Parathyroid adenoma (tissue), 2 donors: ENCODE measurements at regions not wholly inside any gene's neighbourhood (a gene's known extent, or its start where the extent isn't known, plus 50 kb on each side); places are given as distances from the start of the nearest gene placed in this dataset.
"Not testable (repeated sequence)": the region's sequence is repeated elsewhere in the genome, so short reads cannot be mapped to it uniquely, and the experiment has no call there.

Source experiments
- H2AFZ ChIP-seq: fragments of 300-600 bp; sonication (generic); one replicate; pipeline ENCODE4 v1.7.0; 2017; ENCODE audit warnings: antibody characterized with exemption, mild to moderate bottlenecking
- H3K27ac ChIP-seq: fragments of 300-600 bp; sonication (generic); one replicate; pipeline ENCODE4 v1.7.0; 2017
- H3K27me3 ChIP-seq: fragments of 300-600 bp; sonication (generic); one replicate; pipeline ENCODE4 v1.7.0; 2017; ENCODE audit warnings: low read length; ENCODE audit not compliant: control insufficient read depth, insufficient read depth
- H3K36me3 ChIP-seq: fragments of 300-600 bp; sonication (generic); one replicate; pipeline ENCODE4 v1.7.0; 2017; ENCODE audit warnings: low read length; ENCODE audit not compliant: control insufficient read depth, insufficient read depth
- H3K4me1 ChIP-seq: fragments of 300-600 bp; sonication (generic); one replicate; pipeline ENCODE4 v1.7.0; 2017; ENCODE audit warnings: control low read depth
- H3K4me2 ChIP-seq: fragments of 300-600 bp; sonication (generic); one replicate; pipeline ENCODE4 v1.7.0; 2017; ENCODE audit warnings: low read length
- H3K4me3 ChIP-seq: fragments of 300-600 bp; sonication (generic); one replicate; pipeline ENCODE4 v1.7.0; 2017; ENCODE audit warnings: low read depth, low read length
- H3K79me2 ChIP-seq: fragments of 300-600 bp; sonication (generic); one replicate; pipeline ENCODE4 v1.7.0; 2017; ENCODE audit warnings: control low read depth
- H3K9ac ChIP-seq: fragments of 300-600 bp; sonication (generic); one replicate; pipeline ENCODE4 v1.7.0; 2017; ENCODE audit warnings: mild to moderate bottlenecking
- H3K9me3 ChIP-seq: fragments of 300-600 bp; sonication (generic); one replicate; pipeline ENCODE4 v1.7.0; 2017; ENCODE audit warnings: low read length; ENCODE audit not compliant: control insufficient read depth
- TF ChIP-seq, protein P1 (sequence below): fragments of 300-600 bp; sonication (generic); IDR thresholded peaks from one replicate; pipeline ENCODE4 v1.7.0; 2017; ENCODE audit warnings: antibody characterized with exemption, mild to moderate bottlenecking
- donor health status: primary hyperparathyroidism.

DNA sequence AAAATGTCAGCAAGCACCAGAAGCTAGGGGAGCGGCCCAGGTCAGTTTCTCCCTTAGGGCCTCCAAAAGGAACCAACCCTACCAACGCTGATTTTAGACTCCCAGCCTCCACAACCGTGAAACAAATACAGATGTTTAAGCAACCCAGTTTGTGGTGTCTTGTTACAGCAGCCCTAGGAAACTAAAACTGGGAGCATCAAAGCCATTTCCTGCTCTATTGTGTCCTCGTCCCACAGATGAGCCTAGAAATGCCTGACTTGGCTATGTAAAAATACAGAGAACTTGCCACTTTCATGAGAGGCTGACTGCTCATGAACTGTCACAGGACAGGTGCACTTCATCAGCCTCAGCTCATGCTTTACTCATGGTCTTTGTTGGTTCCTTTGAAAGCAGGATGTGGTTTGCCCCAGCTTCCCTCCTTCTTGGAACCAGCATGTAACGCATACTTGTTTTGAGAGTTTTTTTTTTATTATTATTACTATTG, 97.6 kb upstream of the SLC39A10 start:
- no peaks in the 10 kb centered on the region for H3K27me3 ChIP-seq
- H3K79me2 ChIP-seq = no peaks in the 10 kb centered on the region
- no peaks in the 10 kb centered on the region for H3K4me1 ChIP-seq
- H3K4me3 ChIP-seq = no peak overlapping the region
- TF ChIP-seq, protein P1, sequence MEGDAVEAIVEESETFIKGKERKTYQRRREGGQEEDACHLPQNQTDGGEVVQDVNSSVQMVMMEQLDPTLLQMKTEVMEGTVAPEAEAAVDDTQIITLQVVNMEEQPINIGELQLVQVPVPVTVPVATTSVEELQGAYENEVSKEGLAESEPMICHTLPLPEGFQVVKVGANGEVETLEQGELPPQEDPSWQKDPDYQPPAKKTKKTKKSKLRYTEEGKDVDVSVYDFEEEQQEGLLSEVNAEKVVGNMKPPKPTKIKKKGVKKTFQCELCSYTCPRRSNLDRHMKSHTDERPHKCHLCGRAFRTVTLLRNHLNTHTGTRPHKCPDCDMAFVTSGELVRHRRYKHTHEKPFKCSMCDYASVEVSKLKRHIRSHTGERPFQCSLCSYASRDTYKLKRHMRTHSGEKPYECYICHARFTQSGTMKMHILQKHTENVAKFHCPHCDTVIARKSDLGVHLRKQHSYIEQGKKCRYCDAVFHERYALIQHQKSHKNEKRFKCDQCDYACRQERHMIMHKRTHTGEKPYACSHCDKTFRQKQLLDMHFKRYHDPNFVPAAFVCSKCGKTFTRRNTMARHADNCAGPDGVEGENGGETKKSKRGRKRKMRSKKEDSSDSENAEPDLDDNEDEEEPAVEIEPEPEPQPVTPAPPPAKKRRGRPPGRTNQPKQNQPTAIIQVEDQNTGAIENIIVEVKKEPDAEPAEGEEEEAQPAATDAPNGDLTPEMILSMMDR = no peak
- H3K36me3 ChIP-seq = no peaks in the 10 kb centered on the region
- H3K4me2 ChIP-seq = no peak overlapping the region
- no peak overlapping the region for H3K9ac ChIP-seq
- H3K27ac ChIP-seq = no peak overlapping the region
- H2AFZ ChIP-seq = no peak overlapping the region
- H3K9me3 ChIP-seq = no peaks in the 10 kb centered on the region

DNA sequence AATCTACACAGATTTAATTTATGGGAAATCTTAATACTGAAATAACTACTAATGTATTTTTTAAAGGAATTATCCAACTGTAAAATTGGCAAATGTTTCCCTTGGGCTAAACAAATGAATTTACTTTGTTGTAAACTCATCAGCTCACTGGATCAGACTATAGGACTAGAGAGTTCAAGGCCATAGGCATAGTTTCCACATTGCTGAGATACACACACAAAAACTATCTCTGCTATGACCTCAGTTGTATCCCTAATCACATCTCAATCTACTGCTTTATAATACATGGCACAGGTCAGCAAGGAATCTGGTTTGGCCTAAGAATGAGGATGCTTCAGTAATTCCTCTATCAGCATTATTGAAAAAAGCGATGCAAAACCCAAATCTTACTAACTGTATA, 101.1 kb upstream of the SLC39A10 start:
- TF ChIP-seq, protein P1 = no peak

DNA sequence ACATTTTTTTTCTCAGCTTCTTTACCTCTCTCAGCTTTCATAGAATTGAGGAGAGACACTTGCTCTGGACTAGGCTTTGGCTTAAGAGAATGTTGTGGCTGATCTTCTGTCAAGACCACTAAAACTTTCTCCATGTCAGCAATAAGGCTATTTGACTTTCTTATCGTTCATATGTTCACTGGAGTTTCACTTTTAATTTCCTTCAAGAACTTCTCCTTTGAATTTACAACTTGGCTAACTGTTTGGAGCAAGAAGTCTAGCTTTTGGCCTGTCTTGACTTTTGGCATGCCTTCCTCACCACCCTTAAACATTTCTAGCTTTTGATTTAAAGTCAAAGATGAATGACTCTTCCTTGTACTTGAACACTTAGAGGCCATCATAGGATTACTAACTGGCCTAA, 104.4 kb upstream of the SLC39A10 start:
- H3K9me3 ChIP-seq = no peaks in the 10 kb centered on the region
- H3K9ac ChIP-seq = no peak overlapping the region
- H3K4me3 ChIP-seq = no peak overlapping the region
- H3K27ac ChIP-seq = no peak overlapping the region
- TF ChIP-seq, protein P1 = no peak
- H3K4me1 ChIP-seq = no peaks in the 10 kb centered on the region
- H3K36me3 ChIP-seq = no peaks in the 10 kb centered on the region
- no peak overlapping the region for H3K4me2 ChIP-seq
- H3K79me2 ChIP-seq = no peaks in the 10 kb centered on the region
- H2AFZ ChIP-seq = no peak overlapping the region
- no peaks in the 10 kb centered on the region for H3K27me3 ChIP-seq

More for the DNA sequence above, 101.1 kb upstream of the SLC39A10 start:
- Histone ChIP-seq H3K4me1 (no peaks in the 10 kb centered on the region), H2AFZ (no peak overlapping the region), H3K9me3 (no peaks in the 10 kb centered on the region), H3K27me3 (no peaks in the 10 kb centered on the region), H3K4me2 (no peak overlapping the region), H3K4me3 (no peak overlapping the region), H3K9ac (no peak overlapping the region), H3K36me3 (no peaks in the 10 kb centered on the region), H3K79me2 (no peaks in the 10 kb centered on the region), H3K27ac (no peak overlapping the region)

DNA sequence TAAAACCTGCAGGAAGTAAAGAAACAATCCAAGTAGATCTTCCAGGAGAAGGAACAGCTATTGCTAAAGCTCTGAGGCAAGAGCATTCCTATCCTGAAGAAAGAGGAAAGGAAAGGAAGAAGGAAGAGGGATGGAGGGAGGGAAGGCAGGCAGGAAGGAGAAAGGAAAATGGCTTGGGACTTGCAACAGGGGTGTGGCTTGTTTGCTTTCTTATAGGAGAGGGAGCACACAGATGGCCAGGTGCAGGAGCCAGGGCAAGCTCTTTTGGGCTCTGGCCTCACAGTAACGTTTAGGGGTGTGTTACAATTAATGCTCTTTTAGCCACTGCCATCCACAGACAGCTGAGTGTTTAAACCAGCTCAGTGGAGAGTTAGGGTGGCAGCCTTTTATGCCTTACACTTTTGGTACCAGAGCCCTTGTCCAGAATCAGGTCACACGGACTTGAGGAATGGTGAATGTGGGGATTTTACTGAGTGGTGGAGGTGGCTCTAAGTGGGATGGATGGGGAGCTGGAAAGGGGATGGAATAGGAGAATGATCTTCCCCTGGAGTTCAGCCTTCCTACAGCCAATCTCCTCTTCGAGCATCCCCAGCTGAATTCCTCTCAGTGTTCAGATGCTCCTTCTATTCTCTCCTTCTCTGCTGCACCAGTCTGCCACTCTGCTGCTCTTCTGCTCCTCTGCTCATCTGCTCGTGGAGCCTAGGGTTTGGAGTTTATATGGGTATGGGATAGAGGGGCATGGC, 108.7 kb upstream of the SLC39A10 start:
- Histone ChIP-seq H3K4me1 (no peaks in the 10 kb centered on the region), H3K27ac (no peak overlapping the region), H3K4me2 (no peak overlapping the region), H3K9ac (no peak overlapping the region), H3K27me3 (no peaks in the 10 kb centered on the region), H3K9me3 (no peaks in the 10 kb centered on the region), H3K4me3 (no peak overlapping the region), H2AFZ (no peak overlapping the region), H3K36me3 (no peaks in the 10 kb centered on the region), H3K79me2 (no peaks in the 10 kb centered on the region)
- TF ChIP-seq, protein P1 = no peak

DNA sequence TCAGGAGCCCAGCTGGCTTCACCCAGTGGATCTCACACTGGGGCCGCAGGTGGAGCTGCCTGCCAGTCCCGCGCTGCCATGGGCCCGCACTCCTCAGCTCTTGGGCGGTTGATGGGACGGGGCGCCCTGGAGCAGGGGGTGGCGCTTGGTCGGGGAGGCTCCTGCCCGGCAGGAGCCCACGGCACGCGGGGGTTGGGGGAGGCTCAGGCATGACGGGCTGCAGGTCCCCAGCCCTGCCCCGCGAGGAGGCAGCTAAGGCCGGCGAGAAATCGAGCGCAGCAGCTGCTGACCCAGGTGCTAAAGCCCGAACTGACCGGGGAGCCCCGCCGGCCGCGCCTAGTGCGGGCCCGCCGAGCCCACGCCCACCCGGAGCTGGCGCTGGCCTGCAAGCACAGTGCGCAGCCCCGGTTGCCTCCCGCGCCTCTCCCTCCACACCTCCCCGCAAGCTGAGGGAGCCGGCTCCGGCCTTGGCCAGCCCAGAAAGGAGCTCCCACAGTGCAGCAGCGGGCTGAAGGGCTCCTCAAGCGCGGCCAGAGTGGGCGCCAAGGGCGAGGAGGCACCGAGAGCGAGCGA, 109.7 kb upstream of the SLC39A10 start:
- not testable (repeated sequence) for H3K36me3 ChIP-seq, H3K79me2 ChIP-seq, H3K9me3 ChIP-seq, H2AFZ ChIP-seq, H3K4me2 ChIP-seq, H3K4me3 ChIP-seq, H3K9ac ChIP-seq, H3K27ac ChIP-seq, H3K4me1 ChIP-seq, H3K27me3 ChIP-seq
